Thyroid gland (tissue), 4 donors: ENCODE measurements at regions not wholly inside any gene's neighbourhood (a gene's known extent, or its start where the extent isn't known, plus 50 kb on each side); places are given as distances from the start of the nearest gene placed in this dataset.
"Not testable (repeated sequence)": the region's sequence is repeated elsewhere in the genome, so short reads cannot be mapped to it uniquely, and the experiment has no call there.

ENCODE experiments used
- DNase-seq, 2 donors: peaks; one replicate each; pipeline ENCODE4 v3.0.0-alpha.2; 2019
- H3K27ac ChIP-seq, 3 donors: fragments of 200-600 bp; sonication (generic); 1 replicate in 2 of 3; 2 replicates in 1 of 3; pipeline ENCODE4 v1.5.1; 2016 to 2019; ENCODE audit warnings: mild to moderate bottlenecking in 1 of 3, moderate library complexity in 1 of 3
- H3K27me3 ChIP-seq: fragments of 200-600 bp; sonication (generic); one replicate; pipeline ENCODE4 v1.5.1; 2019
- H3K36me3 ChIP-seq, 2 donors: fragments of 200-600 bp; sonication (generic); one replicate each; pipeline ENCODE4 v1.5.1; 2016 to 2019
- H3K4me1 ChIP-seq, 2 donors: fragments of 200-600 bp; sonication (generic); one replicate each; pipeline ENCODE4 v1.5.1; 2017 to 2019
- H3K4me3 ChIP-seq, 3 donors: fragments of 200-600 bp; sonication (generic); replicated peaks in 1 of 3; 1 replicate in 2 of 3; 2 replicates in 1 of 3; pipeline ENCODE4 v1.5.1; 2016; ENCODE audit warnings: mild to moderate bottlenecking in 1 of 3
- H3K9me3 ChIP-seq: fragments of 200-600 bp; sonication (generic); one replicate; pipeline ENCODE4 v1.5.1; 2017
- CTCF ChIP-seq, 6 experiments: fragments of 200-600 bp in 3 of 6; fragments of 450-650 bp in 3 of 6; sonication (generic) in 3 of 6; IDR thresholded peaks; one replicate each; pipeline ENCODE4 v1.5.1; 2016 to 2019; ENCODE audit warnings: antibody characterized with exemption in 6 of 6, mild to moderate bottlenecking in 2 of 6, inconsistent platforms in 1 of 6, moderate library complexity in 1 of 6
- POLR2A ChIP-seq, 2 donors: fragments of 450-650 bp; IDR thresholded peaks; one replicate each; pipeline ENCODE4 v1.6.1; 2017; ENCODE audit warnings: antibody characterized with exemption in 2 of 2, mild to moderate bottlenecking in 2 of 2, moderate library complexity in 1 of 2
- WGBS, 2 donors: methylation state at CpG; one replicate each; pipeline ENCODE4 v1.1.5; 2017; 5-methylcytosine and 5-hydroxymethylcytosine counted together
- intact Hi-C: fragments of 100-400 bp; cut with DNase I; formaldehyde crosslinking; loops from one replicate; pipeline ENCODE4 v1.15.1; 2023

- Histone ChIP-seq H3K27me3 (no peaks in the 10 kb centered on the region), H3K36me3 (no peaks in the 10 kb centered on the region), H3K4me3 (no peak overlapping the region), H3K27ac (no peak overlapping the region), H3K9me3 (no peaks in the 10 kb centered on the region), H3K4me1 (no peaks in the 10 kb centered on the region)
- TF ChIP-seq POLR2A (IDR thresholded peaks at IDR 0.05) (no peak), CTCF (IDR thresholded peaks at IDR 0.05) (no peak)
- DNase-seq, result no peak
- intact Hi-C loops, result no loop called here
- WGBS, 2 donors, result 68 to 73% methylated on average over 15 of the region's 15 CpGs
Observed at GRCh38 chr7:142528608-142529408, 220.5 kb upstream of the PRSS1 start.

GRCh38 chr7:142523821-142524460, 225.3 kb upstream of the PRSS1 start:
- TF ChIP-seq CTCF (IDR thresholded peaks at IDR 0.05) (no peak), POLR2A (IDR thresholded peaks at IDR 0.05) (no peak)
- H3K4me1 ChIP-seq, result no peaks in the 10 kb centered on the region
- H3K27ac ChIP-seq, result no peak overlapping the region
- intact Hi-C loops, result no loop called here
- no peak overlapping the region for H3K4me3 ChIP-seq
- H3K9me3 ChIP-seq, result no peaks in the 10 kb centered on the region
- no peak for DNase-seq
- no peaks in the 10 kb centered on the region for H3K27me3 ChIP-seq
- WGBS, 2 donors, result 52 to 54% methylated on average over 9 of the region's 9 CpGs
- no peaks in the 10 kb centered on the region for H3K36me3 ChIP-seq

GRCh38 chr7:142522735-142523134, 226.5 kb upstream of the PRSS1 start:
- no peaks in the 10 kb centered on the region for H3K9me3 ChIP-seq
- H3K4me1 ChIP-seq, result no peaks in the 10 kb centered on the region
- H3K36me3 ChIP-seq, result no peaks in the 10 kb centered on the region
- intact Hi-C loops, result no loop called here
- WGBS, 2 donors, result 94% methylated on average over 1 of the region's 1 CpG
- TF ChIP-seq CTCF (IDR thresholded peaks at IDR 0.05) (no peak), POLR2A (IDR thresholded peaks at IDR 0.05) (no peak)
- H3K27me3 ChIP-seq, result no peaks in the 10 kb centered on the region
- DNase-seq, result no peak
- no peak overlapping the region for H3K27ac ChIP-seq
- H3K4me3 ChIP-seq, result no peak overlapping the region

- H3K27ac ChIP-seq, H3K36me3 ChIP-seq, DNase-seq, intact Hi-C loops, H3K9me3 ChIP-seq, H3K27me3 ChIP-seq, H3K4me1 ChIP-seq, H3K4me3 ChIP-seq: not testable (repeated sequence)
- 39 to 49% methylated on average over 2 of the region's 2 CpGs for WGBS, 2 donors
Observed at GRCh38 chr7:142520885-142521284, 228.4 kb upstream of the PRSS1 start.

- H3K4me3 ChIP-seq, H3K4me1 ChIP-seq, DNase-seq, intact Hi-C loops, H3K27me3 ChIP-seq, H3K36me3 ChIP-seq, H3K9me3 ChIP-seq, H3K27ac ChIP-seq: not testable (repeated sequence)
- WGBS, 2 donors, result 83 to 87% methylated on average over 5 of the region's 5 CpGs
Observed at GRCh38 chr7:142520455-142520854, 228.8 kb upstream of the PRSS1 start.
